Psoas muscle (tissue), 7 donors: ENCODE measurements at regions not wholly inside any gene's neighbourhood (a gene's known extent, or its start where the extent isn't known, plus 50 kb on each side); places are given as distances from the start of the nearest gene placed in this dataset.

Experiments
- ATAC-seq, 4 donors: fragments of 200-7000 bp; cut with Tn5 transposase; one replicate each; pipeline ENCODE4 v1.9.1; 2020; ENCODE audit warnings: moderate library complexity in 3 of 4, mild to moderate bottlenecking in 2 of 4
- DNase-seq, 2 donors: peaks; one replicate each; pipeline ENCODE4 v3.0.0-alpha.2; 2020
- H3K27ac ChIP-seq: fragments of 200-600 bp; one replicate; pipeline ENCODE4 v1.8.0; 2022
- H3K27me3 ChIP-seq, 3 donors: fragments of 200-600 bp in 1 of 3; one replicate each; pipeline versions ENCODE4 v1.6.1 to v1.8.0; 2013 to 2022; ENCODE audit warnings: low read length in 2 of 3, mild to moderate bottlenecking in 2 of 3, moderate library complexity in 1 of 3; ENCODE audit not compliant: insufficient read depth in 3 of 3
- H3K36me3 ChIP-seq, 2 donors: fragments of 200-600 bp in 1 of 2; one replicate each; pipeline versions ENCODE4 v1.6.1 to v1.8.0; 2013 to 2022; ENCODE audit warnings: low read depth in 1 of 2, mild to moderate bottlenecking in 1 of 2, moderate library complexity in 1 of 2; ENCODE audit not compliant: insufficient read depth in 1 of 2
- H3K4me1 ChIP-seq: fragments of 200-600 bp; one replicate; pipeline ENCODE4 v1.8.0; 2022
- H3K4me3 ChIP-seq: fragments of 200-600 bp; one replicate; pipeline ENCODE4 v1.8.0; 2022; ENCODE audit warnings: mild to moderate bottlenecking
- H3K9me3 ChIP-seq: fragments of 200-600 bp; one replicate; pipeline ENCODE4 v1.8.0; 2022
- CTCF ChIP-seq: fragments of 200-600 bp; IDR thresholded peaks from one replicate; pipeline ENCODE4 v1.8.0; 2022; ENCODE audit warnings: antibody characterized with exemption
- WGBS, 3 donors: extraction: QIAGEN DNeasy Blood & Tissue Kit; methylation state at CpG; one replicate each; pipeline versions ENCODE4 v1.1.6 to v1.1.7; 2013; 5-methylcytosine and 5-hydroxymethylcytosine counted together
- intact Hi-C, 2 donors: fragments of 100-400 bp; cut with DNase I; formaldehyde crosslinking; loops; one replicate each; pipeline versions ENCODE4 v1.11.0 to v1.14.2; 2022
- donor health status: healthy with polysubstance abuse.
- donor health status: DM: no; HTN: no; CAD: no; lungs with moderate emphysema.
- donor health status: Bipolar disorder and iron deficiency.
- donor health status: healthy.
- donor health status: DM: yes; HTN: yes; CAD: no.
- donor health status: DM: no; HTN: no; CAD: no.
- donor health status: DM: yes; HTN: yes; CAD: no.

GRCh38 chr15:67900621-67901147 lies 60.8 kb upstream of the RNU6-1 start:
- 95 to 97% (median 95%) methylated on average over 2 of the region's 2 CpGs for WGBS, 3 donors
- Histone ChIP-seq H3K4me3 (no peak overlapping the region), H3K27ac (no peak overlapping the region), H3K27me3 (no peaks in the 10 kb centered on the region), H3K9me3 (no peaks in the 10 kb centered on the region), H3K36me3 (no peaks in the 10 kb centered on the region), H3K4me1 (no peaks in the 10 kb centered on the region)
- no peak for TF ChIP-seq CTCF
- ATAC-seq (no peak), DNase-seq (no peak)
- intact Hi-C loops: no loop called here

DNA sequence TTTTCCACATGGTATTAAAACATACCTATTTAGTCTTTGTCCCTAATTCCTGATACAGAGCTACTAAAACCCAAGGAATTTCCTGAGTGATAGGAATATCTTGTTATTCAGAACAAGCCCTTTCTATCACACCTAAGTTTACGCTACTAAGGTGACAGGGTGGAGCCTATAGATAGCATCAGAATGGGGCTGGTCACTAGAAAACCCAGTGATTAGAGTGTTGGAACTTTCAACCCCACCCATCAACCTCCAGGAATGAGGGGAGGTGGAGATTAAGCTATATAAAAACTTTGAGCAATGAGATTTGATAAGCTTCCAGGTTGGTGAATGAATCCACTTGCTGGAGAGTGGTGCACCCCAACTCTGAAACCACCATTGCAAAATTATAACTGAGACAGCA lies 62.1 kb upstream of the RNU6-1 start:
- Histone ChIP-seq H3K9me3 (no peaks in the 10 kb centered on the region), H3K27me3 (no peaks in the 10 kb centered on the region), H3K27ac (no peak overlapping the region), H3K4me1 (no peaks in the 10 kb centered on the region), H3K4me3 (no peak overlapping the region), H3K36me3 (no peaks in the 10 kb centered on the region)
- no peak for TF ChIP-seq CTCF
- WGBS, 3 donors: 96 to 100% (median 100%) methylated on average over 1 of the region's 1 CpG
- ATAC-seq (no peak), DNase-seq (no peak)
- intact Hi-C loops: no loop called here

- TF ChIP-seq CTCF: no peak
- ATAC-seq: no peak
- 77 to 84% (median 83%) methylated on average over 9 of the region's 9 CpGs for WGBS, 3 donors
- H3K27me3 ChIP-seq: no peaks in the 10 kb centered on the region
- DNase-seq: no peak
- H3K4me3 ChIP-seq: no peak overlapping the region
- no peak overlapping the region for H3K27ac ChIP-seq
- H3K4me1 ChIP-seq: no peaks in the 10 kb centered on the region
- no peaks in the 10 kb centered on the region for H3K36me3 ChIP-seq
- no peaks in the 10 kb centered on the region for H3K9me3 ChIP-seq
- intact Hi-C loops: no loop called here
Measured at GRCh38 chr15:67902579-67903009, 62.7 kb upstream of the RNU6-1 start.

DNA sequence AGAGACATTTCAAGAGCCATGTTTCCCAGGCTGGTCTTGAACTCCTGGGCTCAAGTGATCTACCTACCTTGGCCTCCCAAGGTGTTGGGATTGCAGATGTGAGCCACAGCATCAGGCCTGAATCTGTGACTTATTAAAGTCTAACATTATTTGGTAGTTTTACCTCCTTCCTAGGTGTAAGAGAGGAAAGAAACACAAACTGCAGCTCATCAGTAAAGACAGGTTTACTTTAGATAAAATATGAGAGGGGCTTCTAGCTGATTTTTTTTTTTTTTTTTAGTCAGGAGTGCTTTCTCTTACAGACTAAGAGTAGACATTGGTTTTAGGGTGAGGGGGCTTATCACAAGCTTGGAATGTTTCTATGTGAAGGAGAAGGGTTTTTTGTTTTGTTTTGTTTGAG lies 63.9 kb upstream of the RNU6-1 start:
- Histone ChIP-seq H3K36me3 (no peaks in the 10 kb centered on the region), H3K27ac (no peak overlapping the region), H3K9me3 (no peaks in the 10 kb centered on the region), H3K27me3 (no peaks in the 10 kb centered on the region), H3K4me1 (no peaks in the 10 kb centered on the region), H3K4me3 (no peak overlapping the region)
- intact Hi-C loops: no loop called here
- TF ChIP-seq CTCF: no peak
- ATAC-seq (no peak), DNase-seq (no peak)

DNA sequence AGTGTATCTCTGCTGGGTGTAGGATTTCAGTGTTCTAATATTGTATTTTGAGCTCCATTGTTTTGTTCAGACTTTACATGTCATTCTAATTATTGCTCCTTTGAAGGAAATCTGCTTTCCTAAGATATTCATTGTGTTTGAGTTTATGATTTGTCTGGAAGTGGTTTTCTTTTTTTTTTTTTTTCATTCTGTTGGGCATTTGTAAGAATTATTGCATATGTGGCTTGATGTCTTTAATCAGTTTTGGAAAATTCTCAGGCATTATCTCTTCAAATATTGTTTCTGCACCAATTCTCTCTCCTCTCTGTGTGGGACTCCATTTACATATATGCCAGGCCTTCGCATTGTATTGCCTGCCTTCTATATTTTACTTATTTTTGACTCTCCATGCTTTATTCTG lies 65.8 kb upstream of the RNU6-1 start:
- Histone ChIP-seq H3K36me3 (no peaks in the 10 kb centered on the region), H3K4me1 (no peaks in the 10 kb centered on the region), H3K9me3 (peaks cover 9% of the 10 kb centered on the region), H3K4me3 (no peak overlapping the region), H3K27me3 (no peaks in the 10 kb centered on the region), H3K27ac (no peak overlapping the region)
- intact Hi-C loops: no loop called here
- DNase-seq (no peak), ATAC-seq (no peak)
- TF ChIP-seq CTCF: no peak
- WGBS, 3 donors: 98 to 100% (median 100%) methylated on average over 1 of the region's 1 CpG
